ENCODE measurements at regions not wholly inside any gene's neighbourhood (a gene's known extent, or its start where the extent isn't known, plus 50 kb on each side); places are given as distances from the start of the nearest gene placed in this dataset.

- no peak for DNase-seq
- Mint-ChIP-seq H3K4me1 (peaks cover 61 to 62% of the 10 kb centered on the region in 2 experiments), H3K27ac (peak overlapping the region in 1 of 3 experiments; percentile 91; a peak in 1 of 7 replicates), H3K4me3 (0 out of 5 replicates have a peak overlapping the region, but pooled peaks of 1 of the 2 experiments have one; percentile 21), H3K27me3 (ENCODE audit: low read depth) (peaks cover 1% of the 10 kb centered on the region), H3K36me3 (ENCODE audit: insufficient read depth in 1 of 3, low read depth in 3 of 3) (peaks cover 0 to 2% (median 0%) of the 10 kb centered on the region in 3 experiments; a peak in 2 of 7 replicates), H3K9me3 (peaks cover 0 to 3% of the 10 kb centered on the region in 2 experiments; a peak in 2 of 5 replicates)
- Histone ChIP-seq H3K79me2 (ENCODE audit: insufficient read depth, low read length) (no peaks in the 10 kb centered on the region), H2BK15ac (ENCODE audit: low read depth, low read length) (no peak overlapping the region), H3K27ac (ENCODE audit: insufficient read length, low read depth, low read length) (no peak overlapping the region), H2BK20ac (ENCODE audit: low read depth, low read length, poor library complexity, severe bottlenecking) (no peak overlapping the region), H2AFZ (ENCODE audit: low read length) (no peak overlapping the region), H2BK12ac (ENCODE audit: insufficient read length, low read depth, low read length) (no peak overlapping the region), H3K18ac (ENCODE audit: insufficient read length, low read depth, low read length) (no peak overlapping the region), H3K9ac (ENCODE audit: extremely low read depth, insufficient read length, low read length) (no peak overlapping the region), H3K56ac (ENCODE audit: insufficient read length, low read depth, low read length) (no peak overlapping the region), H3K14ac (ENCODE audit: insufficient read depth, low read length) (no peak overlapping the region), H3T11ph (ENCODE audit: low read length) (no peak overlapping the region), H2BK5ac (ENCODE audit: insufficient read length, low read length) (no peak overlapping the region), H3K27me3 (ENCODE audit: insufficient read depth, low read length) (no peaks in the 10 kb centered on the region), H3K4ac (ENCODE audit: low read depth, low read length) (no peak overlapping the region), H3K79me1 (ENCODE audit: insufficient read depth, low read depth, low read length, poor library complexity, severe bottlenecking) (no peaks in the 10 kb centered on the region), H3K4me1 (ENCODE audit: insufficient read depth, low read length) (peaks cover 19% of the 10 kb centered on the region; the same call in 1 of the 2 replicates), H3K23me2 (ENCODE audit: insufficient read length, low read depth, low read length, poor library complexity, severe bottlenecking) (peaks cover 2% of the 10 kb centered on the region), H2AK5ac (ENCODE audit: insufficient read length, low read length) (no peak overlapping the region), H4K91ac (ENCODE audit: insufficient read length, low read depth, low read length) (no peak overlapping the region), H3K4me2 (ENCODE audit: insufficient read depth, insufficient read length, low read length) (no peak overlapping the region), H2BK120ac (ENCODE audit: low read depth, low read length, poor library complexity, severe bottlenecking) (no peak overlapping the region), H4K5ac (ENCODE audit: insufficient read length, low read depth, low read length) (no peak overlapping the region), H4K20me1 (ENCODE audit: control insufficient read depth, insufficient read depth, insufficient read length) (no peaks in the 10 kb centered on the region), H3K23ac (ENCODE audit: insufficient read length, low read depth, low read length) (no peak overlapping the region), H4K8ac (replicated peaks; ENCODE audit: insufficient read length, low read depth, low read length) (no peak overlapping the region), H3K9me3 (ENCODE audit: control insufficient read depth, low read depth, low read length) (no peaks in the 10 kb centered on the region)
- no CpG with 5 or more reads among the region's 4 CpGs for WGBS (ENCODE audit: extremely low coverage, insufficient read length, low lambda C conversion rate)
- no peak for TF ChIP-seq CTCF (conservative IDR thresholded peaks at IDR 0.05)
These were observed 327.0 kb downstream of the UQCRFS1 start for GRCh38 chr19:28885965-28886364.
